ENCODE measurements at regions not wholly inside any gene's neighbourhood (a gene's known extent, or its start where the extent isn't known, plus 50 kb on each side); places are given as distances from the start of the nearest gene placed in this dataset.

DNA sequence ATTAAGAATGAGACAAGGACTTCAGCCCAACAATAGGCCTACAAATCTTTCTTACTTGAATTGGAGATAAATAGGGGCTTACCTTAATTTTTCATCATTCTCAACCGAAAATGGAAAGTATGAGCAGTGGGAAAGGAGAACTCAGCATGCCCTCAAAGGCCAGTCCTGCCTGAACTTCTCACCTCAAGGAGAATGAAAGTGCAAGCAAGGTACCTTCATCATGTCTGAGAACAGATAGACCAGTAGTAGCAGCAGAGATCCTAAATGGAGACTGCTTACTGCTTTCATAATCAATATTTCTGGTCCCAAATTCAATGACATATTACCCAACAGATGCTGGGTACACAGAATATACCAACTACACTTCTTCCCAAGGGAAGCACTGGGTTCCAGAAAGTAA, 194.0 kb upstream of the SLITRK1 start:
- no peak for DNase-seq
- Histone ChIP-seq H3K4me1 (no peaks in the 10 kb centered on the region; the same call in 1 of the 2 replicates), H3K27me3 (no peaks in the 10 kb centered on the region)

GRCh38 chr13:84050536-84050935, 168.3 kb upstream of the SLITRK1 start:
- Histone ChIP-seq H3K27me3 (no peaks in the 10 kb centered on the region), H3K36me3 (no peaks in the 10 kb centered on the region), H3K27ac (no peak overlapping the region), H3K4me3 (no peak overlapping the region), H3K9me3 (replicated peaks) (no peaks in the 10 kb centered on the region), H3K4me1 (no peaks in the 10 kb centered on the region)
- DNase-seq = no peak

More for the DNA sequence above, 194.0 kb upstream of the SLITRK1 start:
- Histone ChIP-seq H3K27ac (no peak overlapping the region), H3K4me3 (no peak overlapping the region), H3K36me3 (no peaks in the 10 kb centered on the region), H3K9me3 (replicated peaks) (no peaks in the 10 kb centered on the region)

DNA sequence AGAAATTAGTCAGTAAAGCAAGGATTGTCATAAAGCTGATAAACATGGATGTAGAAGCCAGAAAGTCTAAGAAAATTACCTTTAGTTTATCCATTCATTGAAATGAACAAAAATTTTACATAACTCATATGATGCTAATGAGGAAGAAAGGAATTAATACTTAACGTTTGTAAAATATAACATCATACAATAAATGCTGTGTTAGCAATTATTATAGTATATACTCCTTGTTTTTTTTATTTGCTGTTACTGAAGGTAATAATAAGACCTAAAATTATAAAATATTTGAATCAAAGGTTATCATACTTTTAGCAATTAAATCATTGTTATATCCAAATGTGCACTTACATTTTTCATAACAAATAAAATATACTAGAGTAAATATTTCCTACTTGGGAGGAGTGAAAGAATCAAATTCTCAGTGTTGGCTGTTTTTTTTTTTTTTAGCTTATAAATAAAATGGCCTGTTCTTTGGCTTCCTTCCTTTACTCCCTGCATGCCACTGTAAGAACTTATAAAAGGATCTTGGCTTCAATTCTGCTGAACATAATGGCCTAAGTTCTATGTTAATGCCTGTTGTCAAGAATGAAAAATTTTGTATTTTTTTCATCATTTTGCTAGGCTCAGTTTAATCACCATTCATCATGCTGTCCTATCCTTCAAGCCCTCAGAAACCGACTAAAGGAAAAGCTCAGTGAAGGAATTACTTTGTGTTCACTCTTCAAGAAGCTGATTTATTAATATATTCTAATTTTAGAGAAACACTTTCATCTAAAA, 167.4 kb upstream of the SLITRK1 start:
- no peak for DNase-seq
- no peak overlapping the region for H3K4me3 ChIP-seq
- H3K27me3 ChIP-seq = no peaks in the 10 kb centered on the region
- no peaks in the 10 kb centered on the region for H3K4me1 ChIP-seq
- no peaks in the 10 kb centered on the region for H3K9me3 ChIP-seq (replicated peaks)
- no peaks in the 10 kb centered on the region for H3K36me3 ChIP-seq
- no peak overlapping the region for H3K27ac ChIP-seq

DNA sequence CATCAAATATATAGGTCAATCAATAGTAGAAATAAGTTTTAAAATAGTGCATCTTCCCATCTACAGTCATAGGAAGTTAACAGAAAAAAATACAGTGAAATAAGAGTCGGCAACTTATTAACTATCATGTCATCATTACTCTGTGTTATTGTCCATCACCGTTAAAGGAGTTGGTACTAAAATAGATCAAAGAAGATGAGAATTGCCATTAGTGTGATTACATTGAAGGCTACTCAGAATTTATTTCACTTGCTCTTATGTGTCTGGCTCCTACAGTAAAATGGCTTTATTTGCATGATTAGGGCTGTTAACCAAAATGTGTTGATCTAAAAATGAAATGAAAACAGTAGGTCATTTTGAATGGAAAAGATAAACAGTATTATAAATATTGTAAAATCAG, 162.5 kb upstream of the SLITRK1 start:
- H3K4me3 ChIP-seq = no peak overlapping the region
- no peaks in the 10 kb centered on the region for H3K27me3 ChIP-seq
- DNase-seq = no peak
- no peak overlapping the region for H3K27ac ChIP-seq
- no peaks in the 10 kb centered on the region for H3K9me3 ChIP-seq (replicated peaks)
- H3K36me3 ChIP-seq = no peaks in the 10 kb centered on the region
- H3K4me1 ChIP-seq = peaks cover 5% of the 10 kb centered on the region; the same call in 1 of the 2 replicates

- DNase-seq = peak; percentile 25 to 66
- Histone ChIP-seq H3K27me3 (no peaks in the 10 kb centered on the region), H3K9me3 (replicated peaks) (0 out of 2 replicates have a peak, but pooled peaks cover 4% of the 10 kb centered on the region), H3K4me1 (peaks cover 17% of the 10 kb centered on the region), H3K4me3 (no peak overlapping the region), H3K36me3 (no peaks in the 10 kb centered on the region), H3K27ac (peak overlapping the region; percentile 69)
These were observed 155.7 kb upstream of the SLITRK1 start for GRCh38 chr13:84038001-84038400.

DNA sequence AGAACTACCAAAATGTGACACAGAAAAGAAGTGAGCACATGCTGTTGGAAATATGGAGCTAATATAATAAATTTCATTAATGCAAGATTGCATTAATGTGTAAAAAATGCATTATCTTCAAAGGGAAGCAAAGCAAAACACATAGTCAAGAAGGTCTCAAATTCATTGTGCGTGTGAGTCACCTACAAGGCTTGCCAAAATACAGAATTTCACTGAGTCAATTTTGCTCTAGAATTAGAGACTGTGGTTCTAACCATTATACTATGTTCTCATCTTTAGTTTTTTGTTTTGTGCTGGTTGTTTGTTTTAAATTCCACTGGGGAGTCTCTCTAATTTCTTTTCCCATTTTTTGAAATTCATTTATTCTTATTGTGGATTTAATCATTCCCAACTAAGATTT, 149.8 kb upstream of the SLITRK1 start:
- DNase-seq = no peak
- Histone ChIP-seq H3K4me1 (peaks cover 2% of the 10 kb centered on the region; the same call in 1 of the 2 replicates), H3K27ac (no peak overlapping the region), H3K27me3 (no peaks in the 10 kb centered on the region), H3K9me3 (replicated peaks) (0 out of 2 replicates have a peak, but pooled peaks cover 1% of the 10 kb centered on the region), H3K36me3 (no peaks in the 10 kb centered on the region), H3K4me3 (no peak overlapping the region)

GRCh38 chr13:84031120-84031519, 148.8 kb upstream of the SLITRK1 start:
- no peak overlapping the region for H3K4me3 ChIP-seq
- no peak for DNase-seq

GRCh38 chr13:84029396-84029795, 147.1 kb upstream of the SLITRK1 start:
- no peak for DNase-seq
- no peak overlapping the region for H3K27ac ChIP-seq
- H3K4me1 ChIP-seq = peaks cover 8% of the 10 kb centered on the region; the same call in 1 of the 2 replicates
- no peak overlapping the region for H3K4me3 ChIP-seq
- H3K27me3 ChIP-seq = no peaks in the 10 kb centered on the region
- H3K9me3 ChIP-seq (replicated peaks) = no peaks in the 10 kb centered on the region
- no peaks in the 10 kb centered on the region for H3K36me3 ChIP-seq

More at GRCh38 chr13:84031120-84031519, 148.8 kb upstream of the SLITRK1 start:
- H3K9me3 ChIP-seq (replicated peaks) = no peaks in the 10 kb centered on the region
- no peaks in the 10 kb centered on the region for H3K27me3 ChIP-seq
- no peaks in the 10 kb centered on the region; the same call in 1 of the 2 replicates for H3K4me1 ChIP-seq
- no peaks in the 10 kb centered on the region for H3K36me3 ChIP-seq
- no peak overlapping the region for H3K27ac ChIP-seq

DNA sequence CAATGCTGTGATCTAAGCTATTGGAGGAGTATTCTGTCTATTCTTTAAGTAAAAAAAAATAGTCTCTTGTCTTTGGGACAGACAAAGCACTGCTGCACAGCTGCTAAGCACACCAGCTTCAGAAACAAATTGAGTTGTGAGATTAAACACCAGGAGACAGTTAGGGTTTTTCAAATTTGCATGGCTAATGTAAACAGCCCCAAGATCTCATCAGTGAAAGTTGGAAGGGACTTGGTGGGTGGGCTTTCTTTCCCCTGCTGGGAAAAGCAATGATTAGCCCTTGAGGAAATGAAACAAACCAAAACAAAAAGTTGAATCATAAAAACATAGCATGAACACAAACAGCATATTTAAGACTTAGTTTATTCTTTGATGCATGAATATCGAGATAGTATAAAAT, 143.6 kb upstream of the SLITRK1 start:
- Histone ChIP-seq H3K4me1 (peaks cover 11% of the 10 kb centered on the region; the same call in 1 of the 2 replicates), H3K27me3 (no peaks in the 10 kb centered on the region), H3K36me3 (no peaks in the 10 kb centered on the region), H3K9me3 (replicated peaks) (no peaks in the 10 kb centered on the region), H3K27ac (peak overlapping the region; percentile 16; the same call in 1 of the 2 replicates), H3K4me3 (no peak overlapping the region)
- peak; percentile 31 to 60 for DNase-seq

DNA sequence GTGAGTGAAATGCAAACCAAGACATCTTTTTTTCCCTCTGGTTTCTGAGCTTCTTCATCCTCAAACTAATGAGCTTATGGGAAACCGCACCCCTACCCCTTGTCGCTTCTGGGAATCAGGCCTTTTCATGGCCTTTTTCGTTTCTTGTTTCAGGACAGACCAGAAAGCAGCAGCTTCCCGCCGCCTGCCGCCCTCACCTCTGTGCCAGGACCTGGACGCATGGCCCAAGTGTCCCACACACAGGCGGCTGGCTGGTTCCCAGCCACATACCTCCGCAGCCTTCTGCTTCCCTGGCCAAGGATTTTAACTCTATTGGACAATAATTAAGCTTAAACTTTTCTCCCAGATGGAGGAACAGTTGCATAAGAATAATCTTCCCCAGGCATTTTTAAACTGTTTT, 114.1 kb upstream of the SLITRK1 start:
- no peak for DNase-seq
- H3K36me3 ChIP-seq = no peaks in the 10 kb centered on the region
- no peak overlapping the region for H3K27ac ChIP-seq
- H3K4me3 ChIP-seq = no peak overlapping the region
- no peaks in the 10 kb centered on the region for H3K4me1 ChIP-seq
- no peaks in the 10 kb centered on the region for H3K27me3 ChIP-seq
- H3K9me3 ChIP-seq (replicated peaks) = no peaks in the 10 kb centered on the region

GRCh38 chr13:83995930-83996329, 113.7 kb upstream of the SLITRK1 start:
- no peak for DNase-seq
- H3K9me3 ChIP-seq (replicated peaks) = no peaks in the 10 kb centered on the region
- no peaks in the 10 kb centered on the region for H3K36me3 ChIP-seq
- H3K4me3 ChIP-seq = no peak overlapping the region
- no peaks in the 10 kb centered on the region for H3K4me1 ChIP-seq
- H3K27me3 ChIP-seq = no peaks in the 10 kb centered on the region
- H3K27ac ChIP-seq = no peak overlapping the region

DNA sequence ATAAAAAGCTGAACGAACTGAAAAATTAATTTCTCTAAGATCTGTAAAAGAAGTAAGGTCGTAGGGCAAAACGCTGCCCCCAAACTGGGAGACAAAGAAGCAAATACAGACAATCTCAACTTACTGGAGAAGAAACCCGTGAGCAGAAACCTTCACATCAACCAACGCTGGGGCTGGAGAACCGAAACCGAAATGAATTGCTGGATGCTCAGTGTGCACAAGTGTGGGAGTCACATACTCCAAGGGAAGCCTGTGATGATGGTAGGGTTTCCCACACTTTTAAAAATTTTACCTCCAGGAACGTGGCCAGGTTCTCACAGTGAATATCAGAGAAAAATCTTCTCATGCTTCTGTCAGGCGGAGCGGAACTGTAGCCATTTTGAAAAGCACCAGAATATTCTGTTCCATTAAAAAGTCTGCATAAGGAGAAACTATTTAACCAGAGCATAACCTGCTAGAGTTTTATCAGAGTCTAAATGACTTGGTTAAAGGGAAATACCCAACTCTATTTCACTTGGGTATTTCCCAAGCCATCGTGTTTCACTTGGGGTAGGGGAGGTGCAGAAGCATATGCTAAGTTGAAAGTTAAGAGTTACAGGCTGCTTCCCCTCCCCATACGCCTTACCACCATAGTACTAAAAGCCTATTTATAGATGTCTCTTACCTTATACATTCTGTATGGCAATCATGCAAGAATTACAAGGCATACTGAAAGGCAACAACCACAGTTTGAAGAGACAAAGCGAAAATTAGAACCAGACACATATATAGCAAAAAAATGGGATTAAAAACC, 110.5 kb upstream of the SLITRK1 start:
- Histone ChIP-seq H3K27ac (no peak overlapping the region), H3K27me3 (no peaks in the 10 kb centered on the region), H3K4me1 (no peaks in the 10 kb centered on the region), H3K36me3 (no peaks in the 10 kb centered on the region), H3K9me3 (replicated peaks) (no peaks in the 10 kb centered on the region), H3K4me3 (no peak overlapping the region)
- no peak for DNase-seq

DNA sequence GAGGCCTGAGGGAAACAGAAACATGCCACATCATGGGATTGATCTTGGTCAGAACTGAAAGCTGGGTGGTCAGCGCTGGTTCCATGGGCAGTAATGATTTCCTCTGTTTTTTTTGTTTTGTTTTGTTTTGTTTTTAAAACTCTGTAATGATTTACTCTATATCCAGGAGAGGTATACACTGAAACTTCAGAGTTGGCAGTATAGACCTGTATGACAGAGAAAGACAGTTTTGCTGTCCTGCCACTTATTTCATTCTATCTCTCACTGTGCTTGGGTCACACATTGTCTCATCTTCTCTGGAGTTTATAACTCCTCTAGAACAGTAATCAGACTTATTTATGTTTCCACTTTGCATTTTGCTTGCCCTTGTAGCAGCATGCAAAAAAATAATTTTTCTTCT, 105.1 kb upstream of the SLITRK1 start:
- Histone ChIP-seq H3K27me3 (no peaks in the 10 kb centered on the region), H3K4me3 (no peak overlapping the region), H3K4me1 (no peaks in the 10 kb centered on the region), H3K36me3 (no peaks in the 10 kb centered on the region), H3K9me3 (replicated peaks) (no peaks in the 10 kb centered on the region), H3K27ac (no peak overlapping the region)
- DNase-seq = no peak

GRCh38 chr13:83984793-83985192, 102.5 kb upstream of the SLITRK1 start:
- Histone ChIP-seq H3K36me3 (no peaks in the 10 kb centered on the region), H3K9me3 (replicated peaks) (no peaks in the 10 kb centered on the region), H3K27me3 (no peaks in the 10 kb centered on the region), H3K27ac (no peak overlapping the region), H3K4me1 (no peaks in the 10 kb centered on the region), H3K4me3 (no peak overlapping the region)
- no peak for DNase-seq

DNA sequence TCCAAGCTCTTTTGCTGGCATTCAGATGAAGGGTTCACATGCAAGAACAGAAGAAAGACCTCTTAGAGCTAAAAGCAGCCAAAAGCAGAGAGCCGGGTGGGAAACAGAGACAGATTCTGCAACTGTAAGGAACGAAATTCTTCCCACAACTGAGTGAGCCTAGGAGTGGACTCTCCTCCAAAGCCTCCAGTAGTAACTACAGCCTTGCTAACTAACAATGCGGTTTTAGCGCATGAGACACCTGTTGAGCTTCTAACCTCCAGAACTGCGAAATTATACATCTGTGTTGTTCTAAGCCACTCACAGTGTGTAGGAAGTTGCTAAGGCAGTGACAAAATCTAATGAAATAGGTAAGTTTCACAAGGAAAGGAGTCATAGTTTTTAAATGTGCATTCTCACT, 98.1 kb upstream of the SLITRK1 start:
- peak in 1 of 2 experiments; percentile 11 for DNase-seq
- Histone ChIP-seq H3K9me3 (replicated peaks) (no peaks in the 10 kb centered on the region), H3K27me3 (no peaks in the 10 kb centered on the region), H3K36me3 (no peaks in the 10 kb centered on the region), H3K4me1 (no peaks in the 10 kb centered on the region), H3K4me3 (no peak overlapping the region), H3K27ac (no peak overlapping the region)

All from SJCRH30 (cell line).